Tibial nerve (tissue), 4 donors: ENCODE measurements at regions not wholly inside any gene's neighbourhood (a gene's known extent, or its start where the extent isn't known, plus 50 kb on each side); places are given as distances from the start of the nearest gene placed in this dataset.

Experiments
- DNase-seq, 2 donors: peaks; one replicate each; pipeline ENCODE4 v3.0.0-alpha.2; 2019; ENCODE audit warnings: low spot score in 2 of 2
- H3K27ac ChIP-seq, 4 donors: fragments of 200-600 bp; sonication (generic) in 3 of 4; one replicate each; pipeline ENCODE4 v1.5.1; 2017 to 2019; ENCODE audit warnings: mild to moderate bottlenecking in 1 of 4
- H3K27me3 ChIP-seq, 2 donors: fragments of 200-600 bp; sonication (generic) in 1 of 2; one replicate each; pipeline versions ENCODE4 v1.5.1 to v1.6.0; 2017 to 2019
- H3K36me3 ChIP-seq, 3 donors: fragments of 200-600 bp; sonication (generic); one replicate each; pipeline ENCODE4 v1.5.1; 2018 to 2019
- H3K4me1 ChIP-seq, 4 donors: fragments of 200-600 bp; sonication (generic) in 3 of 4; one replicate each; pipeline ENCODE4 v1.5.1; 2017 to 2019
- H3K4me3 ChIP-seq, 4 donors: fragments of 200-600 bp; sonication (generic) in 3 of 4; one replicate each; pipeline ENCODE4 v1.5.1; 2017 to 2019; ENCODE audit warnings: mild to moderate bottlenecking in 1 of 4, moderate library complexity in 1 of 4
- H3K9me3 ChIP-seq, 4 donors: fragments of 200-600 bp; sonication (generic) in 3 of 4; one replicate each; pipeline ENCODE4 v1.5.1; 2017 to 2019
- CTCF ChIP-seq, 5 experiments: fragments of 200-600 bp in 3 of 5; fragments of 450-650 bp in 2 of 5; sonication (generic) in 3 of 5; IDR thresholded peaks; one replicate each; pipeline ENCODE4 v1.5.1; 2016 to 2019; ENCODE audit warnings: antibody characterized with exemption in 5 of 5, mild to moderate bottlenecking in 3 of 5, moderate library complexity in 2 of 5
- EP300 ChIP-seq, 2 donors: sonication (generic); formaldehyde crosslinking; IDR thresholded peaks; one replicate each; pipeline ENCODE4 v1.6.1; 2017; ENCODE audit warnings: antibody characterized with exemption in 2 of 2, mild to moderate bottlenecking in 1 of 2
- POLR2A ChIP-seq, 2 donors: fragments of 450-650 bp; IDR thresholded peaks; one replicate each; pipeline ENCODE4 v1.6.1; 2017; ENCODE audit warnings: antibody characterized with exemption in 2 of 2, mild to moderate bottlenecking in 2 of 2, moderate library complexity in 2 of 2
- WGBS, 2 donors: methylation state at CpG; one replicate each; pipeline ENCODE4 v1.1.5; 2018; 5-methylcytosine and 5-hydroxymethylcytosine counted together

- Histone ChIP-seq H3K27me3 (no peaks in the 10 kb centered on the region), H3K36me3 (no peaks in the 10 kb centered on the region), H3K4me1 (peaks cover 0 to 54% (median 29%) of the 10 kb centered on the region in 4 donors), H3K9me3 (no peaks in the 10 kb centered on the region), H3K27ac (peak overlapping the region; percentile 4 to 89 (median 44)), H3K4me3 (no peak overlapping the region)
- DNase-seq = no peak
- TF ChIP-seq CTCF (IDR thresholded peaks at IDR 0.05) (no peak), EP300 (IDR thresholded peaks at IDR 0.05) (peak in 1 of 2 donors; percentile 28)
- 43 to 54% methylated on average over 4 of the region's 4 CpGs for WGBS, 2 donors
Observed at GRCh38 chr13:40476175-40476958, 190.1 kb downstream of the FOXO1 start.

GRCh38 chr13:40477623-40478608, 188.5 kb downstream of the FOXO1 start:
- H3K4me1 ChIP-seq = peaks cover 0 to 53% (median 29%) of the 10 kb centered on the region in 4 donors
- H3K9me3 ChIP-seq = no peaks in the 10 kb centered on the region
- TF ChIP-seq CTCF (IDR thresholded peaks at IDR 0.05) (no peak), EP300 (IDR thresholded peaks at IDR 0.05) (peak in 1 of 2 donors; percentile 74)
- H3K27ac ChIP-seq = peak overlapping the region; percentile 71 to 89 (median 76)
- WGBS, 2 donors = 61 to 62% methylated on average over 17 of the region's 17 CpGs
- H3K36me3 ChIP-seq = no peaks in the 10 kb centered on the region
- peak; percentile 44 to 58 for DNase-seq
- no peaks in the 10 kb centered on the region for H3K27me3 ChIP-seq
- no peak overlapping the region for H3K4me3 ChIP-seq

- no peak for DNase-seq
- no peak overlapping the region for H3K4me3 ChIP-seq
- no peaks in the 10 kb centered on the region for H3K36me3 ChIP-seq
- H3K27me3 ChIP-seq = no peaks in the 10 kb centered on the region
- H3K9me3 ChIP-seq = no peaks in the 10 kb centered on the region
- peak overlapping the region; percentile 71 to 89 (median 76) for H3K27ac ChIP-seq
- 62 to 65% methylated on average over 7 of the region's 7 CpGs for WGBS, 2 donors
- H3K4me1 ChIP-seq = peaks cover 0 to 53% (median 29%) of the 10 kb centered on the region in 4 donors
- TF ChIP-seq EP300 (IDR thresholded peaks at IDR 0.05) (no peak), POLR2A (IDR thresholded peaks at IDR 0.05) (no peak), CTCF (IDR thresholded peaks at IDR 0.05) (no peak)
Observed at GRCh38 chr13:40478775-40479174, 187.7 kb downstream of the FOXO1 start.

- H3K27ac ChIP-seq = peak overlapping the region; percentile 71 to 89 (median 76)
- H3K4me1 ChIP-seq = peaks cover 0 to 53% (median 29%) of the 10 kb centered on the region in 4 donors
- 53 to 70% methylated on average over 19 to 28 of the region's 28 CpGs for WGBS, 2 donors
- TF ChIP-seq POLR2A (IDR thresholded peaks at IDR 0.05) (peak in 1 of 2 donors; percentile 30), CTCF (IDR thresholded peaks at IDR 0.05) (no peak), EP300 (IDR thresholded peaks at IDR 0.05) (peak in 1 of 2 donors; percentile 69)
- H3K27me3 ChIP-seq = no peaks in the 10 kb centered on the region
- H3K4me3 ChIP-seq = no peak overlapping the region
- no peaks in the 10 kb centered on the region for H3K9me3 ChIP-seq
- H3K36me3 ChIP-seq = no peaks in the 10 kb centered on the region
- DNase-seq = no peak
Observed at GRCh38 chr13:40479196-40479845, 187.1 kb downstream of the FOXO1 start.
